Immature natural killer cell (primary cell): ENCODE measurements at regions not wholly inside any gene's neighbourhood (a gene's known extent, or its start where the extent isn't known, plus 50 kb on each side); places are given as distances from the start of the nearest gene placed in this dataset.

Source experiments
- DNase-seq, 3 donors: peaks; one replicate each; pipeline ENCODE4 v3.0.0; 2022; ENCODE audit warnings: mixed read lengths in 1 of 3
- H3K27ac Mint-ChIP-seq, 6 donors: one replicate each; pipeline ENCODE4 v1.8.0; 2020; ENCODE audit warnings: mixed read lengths in 6 of 6, mild to moderate bottlenecking in 5 of 6, inconsistent platforms in 4 of 6, moderate library complexity in 3 of 6
- H3K27me3 Mint-ChIP-seq, 3 donors: one replicate each; pipeline ENCODE4 v1.8.0; 2020 to 2021; ENCODE audit warnings: low read depth in 3 of 3, mild to moderate bottlenecking in 3 of 3, mixed read lengths in 3 of 3, moderate library complexity in 3 of 3, inconsistent platforms in 1 of 3
- H3K36me3 Mint-ChIP-seq, 3 donors: one replicate each; pipeline ENCODE4 v1.8.0; 2020; ENCODE audit warnings: mixed read lengths in 3 of 3, inconsistent platforms in 2 of 3, mild to moderate bottlenecking in 2 of 3
- H3K4me1 Mint-ChIP-seq, 2 donors: one replicate each; pipeline ENCODE4 v1.8.0; 2020; ENCODE audit warnings: inconsistent platforms in 2 of 2, mild to moderate bottlenecking in 2 of 2, mixed read lengths in 2 of 2, moderate library complexity in 1 of 2
- H3K4me3 Mint-ChIP-seq, 5 donors: one replicate each; pipeline ENCODE4 v1.8.0; 2020; ENCODE audit warnings: mild to moderate bottlenecking in 5 of 5, mixed read lengths in 5 of 5, inconsistent platforms in 3 of 5, moderate library complexity in 3 of 5
- H3K9me3 Mint-ChIP-seq, 6 donors: one replicate each; pipeline ENCODE4 v1.8.0; 2020; ENCODE audit warnings: mild to moderate bottlenecking in 6 of 6, mixed read lengths in 6 of 6, inconsistent platforms in 4 of 6, moderate library complexity in 3 of 6

- DNase-seq, result no peak
- H3K27me3 Mint-ChIP-seq, result no peaks in the 10 kb centered on the region
- H3K9me3 Mint-ChIP-seq, result no peaks in the 10 kb centered on the region
- no peak overlapping the region for H3K27ac Mint-ChIP-seq
- no peaks in the 10 kb centered on the region for H3K4me1 Mint-ChIP-seq
- H3K36me3 Mint-ChIP-seq, result no peaks in the 10 kb centered on the region
- H3K4me3 Mint-ChIP-seq, result no peak overlapping the region
Measured at GRCh38 chr3:135621184-135621920, 344.2 kb upstream of the PPP2R3A start.

GRCh38 chr3:135622215-135622614, 343.3 kb upstream of the PPP2R3A start:
- Mint-ChIP-seq H3K27me3 (no peaks in the 10 kb centered on the region), H3K36me3 (no peaks in the 10 kb centered on the region), H3K4me1 (no peaks in the 10 kb centered on the region), H3K4me3 (no peak overlapping the region), H3K9me3 (no peaks in the 10 kb centered on the region), H3K27ac (no peak overlapping the region)
- DNase-seq, result no peak

GRCh38 chr3:135622656-135623055, 342.9 kb upstream of the PPP2R3A start:
- Mint-ChIP-seq H3K4me3 (no peak overlapping the region), H3K27ac (no peak overlapping the region), H3K9me3 (no peaks in the 10 kb centered on the region), H3K4me1 (no peaks in the 10 kb centered on the region), H3K27me3 (no peaks in the 10 kb centered on the region), H3K36me3 (no peaks in the 10 kb centered on the region)
- DNase-seq, result no peak

- no peak for DNase-seq
- H3K4me1 Mint-ChIP-seq, result no peaks in the 10 kb centered on the region
- no peak overlapping the region for H3K27ac Mint-ChIP-seq
Measured at GRCh38 chr3:135623558-135623957, 342.0 kb upstream of the PPP2R3A start.

GRCh38 chr3:135627057-135627456, 338.5 kb upstream of the PPP2R3A start:
- peaks cover 0 to 1% (median 0%) of the 10 kb centered on the region in 3 donors for H3K27me3 Mint-ChIP-seq
- H3K4me1 Mint-ChIP-seq, result no peaks in the 10 kb centered on the region
- no peaks in the 10 kb centered on the region for H3K36me3 Mint-ChIP-seq
- no peak overlapping the region for H3K4me3 Mint-ChIP-seq
- DNase-seq, result no peak
- no peak overlapping the region for H3K27ac Mint-ChIP-seq
- H3K9me3 Mint-ChIP-seq, result peaks cover 0 to 2% (median 0%) of the 10 kb centered on the region in 6 donors

More at GRCh38 chr3:135623558-135623957, 342.0 kb upstream of the PPP2R3A start:
- no peak overlapping the region for H3K4me3 Mint-ChIP-seq
- H3K9me3 Mint-ChIP-seq, result no peaks in the 10 kb centered on the region
- H3K36me3 Mint-ChIP-seq, result no peaks in the 10 kb centered on the region
- H3K27me3 Mint-ChIP-seq, result no peaks in the 10 kb centered on the region

GRCh38 chr3:135629701-135630408, 335.7 kb upstream of the PPP2R3A start:
- no peaks in the 10 kb centered on the region for H3K36me3 Mint-ChIP-seq
- peaks cover 0 to 4% (median 0%) of the 10 kb centered on the region in 3 donors for H3K27me3 Mint-ChIP-seq
- peaks cover 0 to 2% (median 0%) of the 10 kb centered on the region in 6 donors for H3K9me3 Mint-ChIP-seq
- no peak overlapping the region for H3K27ac Mint-ChIP-seq
- H3K4me3 Mint-ChIP-seq, result no peak overlapping the region
- H3K4me1 Mint-ChIP-seq, result no peaks in the 10 kb centered on the region
- no peak for DNase-seq

GRCh38 chr3:135632556-135633065, 332.9 kb upstream of the PPP2R3A start:
- Mint-ChIP-seq H3K9me3 (peaks cover 0 to 6% (median 2%) of the 10 kb centered on the region in 6 donors), H3K36me3 (no peaks in the 10 kb centered on the region), H3K27me3 (peaks cover 0 to 6% (median 2%) of the 10 kb centered on the region in 3 donors), H3K27ac (no peak overlapping the region), H3K4me1 (no peaks in the 10 kb centered on the region), H3K4me3 (no peak overlapping the region)
- no peak for DNase-seq

GRCh38 chr3:135633078-135633477, 332.4 kb upstream of the PPP2R3A start:
- peaks cover 0 to 7% (median 3%) of the 10 kb centered on the region in 6 donors for H3K9me3 Mint-ChIP-seq
- no peaks in the 10 kb centered on the region for H3K4me1 Mint-ChIP-seq
- H3K27me3 Mint-ChIP-seq, result peaks cover 0 to 6% (median 2%) of the 10 kb centered on the region in 3 donors
- no peak for DNase-seq
- no peak overlapping the region for H3K27ac Mint-ChIP-seq
- H3K4me3 Mint-ChIP-seq, result no peak overlapping the region
- H3K36me3 Mint-ChIP-seq, result no peaks in the 10 kb centered on the region

- peaks cover 2 to 4% (median 3%) of the 10 kb centered on the region in 3 donors for H3K27me3 Mint-ChIP-seq
- no peak overlapping the region for H3K4me3 Mint-ChIP-seq
Measured at GRCh38 chr3:135636596-135636995, 328.9 kb upstream of the PPP2R3A start.

GRCh38 chr3:135637013-135637412, 328.5 kb upstream of the PPP2R3A start:
- Mint-ChIP-seq H3K4me1 (no peaks in the 10 kb centered on the region), H3K9me3 (peaks cover 0 to 13% (median 4%) of the 10 kb centered on the region in 6 donors), H3K36me3 (peaks cover 0 to 3% (median 0%) of the 10 kb centered on the region in 3 donors), H3K27me3 (peaks cover 2 to 4% (median 3%) of the 10 kb centered on the region in 3 donors), H3K4me3 (no peak overlapping the region), H3K27ac (no peak overlapping the region)
- DNase-seq, result no peak

More at GRCh38 chr3:135636596-135636995, 328.9 kb upstream of the PPP2R3A start:
- H3K9me3 Mint-ChIP-seq, result peaks cover 0 to 11% (median 4%) of the 10 kb centered on the region in 6 donors
- DNase-seq, result no peak
- no peaks in the 10 kb centered on the region for H3K4me1 Mint-ChIP-seq
- H3K36me3 Mint-ChIP-seq, result peaks cover 0 to 3% (median 0%) of the 10 kb centered on the region in 3 donors
- no peak overlapping the region for H3K27ac Mint-ChIP-seq

GRCh38 chr3:135641761-135642160, 323.8 kb upstream of the PPP2R3A start:
- no peak for DNase-seq
- Mint-ChIP-seq H3K27me3 (peaks cover 0 to 5% (median 0%) of the 10 kb centered on the region in 3 donors), H3K9me3 (peaks cover 0 to 10% (median 3%) of the 10 kb centered on the region in 6 donors), H3K27ac (no peak overlapping the region), H3K4me1 (no peaks in the 10 kb centered on the region), H3K36me3 (peaks cover 0 to 3% (median 0%) of the 10 kb centered on the region in 3 donors), H3K4me3 (no peak overlapping the region)

GRCh38 chr3:135645541-135645940, 320.0 kb upstream of the PPP2R3A start:
- H3K4me3 Mint-ChIP-seq, result no peak overlapping the region
- no peak for DNase-seq
- peaks cover 2 to 16% (median 5%) of the 10 kb centered on the region in 6 donors for H3K9me3 Mint-ChIP-seq
- no peaks in the 10 kb centered on the region for H3K4me1 Mint-ChIP-seq
- H3K27me3 Mint-ChIP-seq, result peaks cover 0 to 3% (median 0%) of the 10 kb centered on the region in 3 donors
- peaks cover 0 to 3% (median 0%) of the 10 kb centered on the region in 3 donors for H3K36me3 Mint-ChIP-seq
- no peak overlapping the region for H3K27ac Mint-ChIP-seq

- H3K9me3 Mint-ChIP-seq, result peaks cover 2 to 21% (median 4%) of the 10 kb centered on the region in 6 donors
- no peak for DNase-seq
- H3K27me3 Mint-ChIP-seq, result peaks cover 0 to 1% (median 0%) of the 10 kb centered on the region in 3 donors
- no peak overlapping the region for H3K27ac Mint-ChIP-seq
- no peaks in the 10 kb centered on the region for H3K4me1 Mint-ChIP-seq
- H3K4me3 Mint-ChIP-seq, result no peak overlapping the region
- no peaks in the 10 kb centered on the region for H3K36me3 Mint-ChIP-seq
Measured at GRCh38 chr3:135646873-135647272, 318.7 kb upstream of the PPP2R3A start.

- Mint-ChIP-seq H3K36me3 (no peaks in the 10 kb centered on the region), H3K4me1 (no peaks in the 10 kb centered on the region), H3K9me3 (peaks cover 0 to 27% (median 9%) of the 10 kb centered on the region in 6 donors), H3K27ac (no peak overlapping the region), H3K4me3 (no peak overlapping the region), H3K27me3 (peaks cover 0 to 2% (median 0%) of the 10 kb centered on the region in 3 donors)
- no peak for DNase-seq
Measured at GRCh38 chr3:135649361-135649760, 316.2 kb upstream of the PPP2R3A start.
